GM12875 (cell line): ENCODE measurements at regions not wholly inside any gene's neighbourhood (a gene's known extent, or its start where the extent isn't known, plus 50 kb on each side); places are given as distances from the start of the nearest gene placed in this dataset.

Experiments used
- H3K4me3 ChIP-seq: one replicate; pipeline ENCODE4 v1.5.1; 2011; ENCODE audit warnings: low read depth, low read length, control low read depth
- CTCF ChIP-seq: IDR thresholded peaks from 2 replicates; pipeline ENCODE4 v1.5.1; 2011; ENCODE audit warnings: low read depth, mild to moderate bottlenecking, control low read depth, inconsistent platforms, low read length, moderate library complexity, borderline replicate concordance; ENCODE audit not compliant: insufficient read depth

- H3K4me3 ChIP-seq: no peak overlapping the region
- TF ChIP-seq CTCF: no peak
These were observed 50.8 kb upstream of the FANCL start for GRCh38 chr2:58291726-58292438.
